Fibroblast of lung (primary cell): ENCODE measurements at regions not wholly inside any gene's neighbourhood (a gene's known extent, or its start where the extent isn't known, plus 50 kb on each side); places are given as distances from the start of the nearest gene placed in this dataset.

Experiments used
- DNase-seq, 2 donors: peaks; one replicate each; pipeline versions ENCODE4 v3.0.0 to v3.0.0-alpha.2; 2010; ENCODE audit warnings: low read depth in 2 of 2
- H2AFZ ChIP-seq: 2 replicates; pipeline ENCODE4 v1.5.1; 2012; ENCODE audit warnings: low read length, control low read depth, inconsistent platforms
- H3K27ac ChIP-seq: 2 replicates; pipeline ENCODE4 v1.5.1; 2011; ENCODE audit warnings: low read length, control low read depth; ENCODE audit not compliant: insufficient read depth
- H3K27me3 ChIP-seq: 2 replicates; pipeline ENCODE4 v1.5.1; 2011; ENCODE audit warnings: mild to moderate bottlenecking, low read length; ENCODE audit not compliant: control insufficient read depth, insufficient read depth
- H3K36me3 ChIP-seq: 2 replicates; pipeline ENCODE4 v1.5.1; 2011; ENCODE audit warnings: low read length; ENCODE audit not compliant: control insufficient read depth, insufficient read depth
- H3K4me1 ChIP-seq: 2 replicates; pipeline ENCODE4 v1.5.1; 2011; ENCODE audit warnings: low read length; ENCODE audit not compliant: control insufficient read depth, insufficient read depth; ENCODE audit errors: extremely low read depth
- H3K4me2 ChIP-seq: 2 replicates; pipeline ENCODE4 v1.5.1; 2011; ENCODE audit warnings: low read length, control low read depth; ENCODE audit not compliant: insufficient read depth; ENCODE audit errors: extremely low read depth
- H3K4me3 ChIP-seq, 4 experiments: fragments of 200-600 bp in 1 of 4; sonication (generic) in 1 of 4; replicated peaks in 1 of 4; 2 replicates each; pipeline ENCODE4 v1.5.1; 2011 to 2016; ENCODE audit warnings: low read length in 4 of 4, low read depth in 3 of 4, mild to moderate bottlenecking in 3 of 4, control low read depth in 2 of 4, inconsistent platforms in 1 of 4, mixed read lengths in 1 of 4; ENCODE audit not compliant: insufficient read depth in 1 of 4; ENCODE audit errors: control extremely low read depth in 1 of 4
- H3K79me2 ChIP-seq: 2 replicates; pipeline ENCODE4 v1.5.1; 2012; ENCODE audit warnings: mild to moderate bottlenecking, low read length, inconsistent platforms; ENCODE audit not compliant: control insufficient read depth, insufficient read depth
- H3K9ac ChIP-seq: 2 replicates; pipeline ENCODE4 v1.5.1; 2011; ENCODE audit warnings: mild to moderate bottlenecking, low read length, control low read depth; ENCODE audit not compliant: insufficient read depth
- H3K9me3 ChIP-seq: 2 replicates; pipeline ENCODE4 v1.5.1; 2012; ENCODE audit warnings: low read depth, low read length; ENCODE audit not compliant: control insufficient read depth, insufficient read depth
- H4K20me1 ChIP-seq: 2 replicates; pipeline ENCODE4 v1.5.1; 2011; ENCODE audit warnings: low read length; ENCODE audit not compliant: control insufficient read depth, insufficient read depth; ENCODE audit errors: extremely low read depth
- CTCF ChIP-seq, 2 donors: IDR thresholded peaks in 1 of 2; conservative IDR thresholded peaks in 1 of 2; 1 replicate in 1 of 2; 2 replicates in 1 of 2; pipeline ENCODE4 v1.5.1; 2011 to 2012; ENCODE audit warnings: low read length in 2 of 2, control low read depth in 1 of 2, inconsistent platforms in 1 of 2, low read depth in 1 of 2, mild to moderate bottlenecking in 1 of 2
- EZH2 ChIP-seq: IDR thresholded peaks from 2 replicates; pipeline ENCODE4 v1.5.1; 2012; ENCODE audit warnings: low read length, control low read depth, mild to moderate bottlenecking; ENCODE audit errors: missing control alignments

- no peak overlapping the region for H3K9ac ChIP-seq
- H4K20me1 ChIP-seq = no peaks in the 10 kb centered on the region
- H3K27me3 ChIP-seq = no peaks in the 10 kb centered on the region
- no peaks in the 10 kb centered on the region for H3K36me3 ChIP-seq
- no peak for DNase-seq
- no peak overlapping the region for H2AFZ ChIP-seq
- no peaks in the 10 kb centered on the region for H3K9me3 ChIP-seq
- H3K4me2 ChIP-seq = no peak overlapping the region
- no peak overlapping the region for H3K27ac ChIP-seq
- TF ChIP-seq CTCF (conservative IDR thresholded peaks at IDR 0.05 in 1 of 2, IDR thresholded peaks at IDR 0.05 in 1 of 2; ENCODE audit: low read depth in 1 of 2, low read length in 2 of 2) (no peak), EZH2 (no peak)
- H3K79me2 ChIP-seq = no peaks in the 10 kb centered on the region
- no peak overlapping the region for H3K4me3 ChIP-seq
- no peaks in the 10 kb centered on the region for H3K4me1 ChIP-seq
These were observed 856.8 kb upstream of the CELF2 start for GRCh38 chr10:10160821-10161312.

- Histone ChIP-seq H2AFZ (no peak overlapping the region), H3K4me1 (no peaks in the 10 kb centered on the region), H4K20me1 (no peaks in the 10 kb centered on the region), H3K9ac (no peak overlapping the region), H3K9me3 (no peaks in the 10 kb centered on the region), H3K79me2 (no peaks in the 10 kb centered on the region), H3K27ac (no peak overlapping the region), H3K4me3 (no peak overlapping the region), H3K27me3 (no peaks in the 10 kb centered on the region), H3K36me3 (no peaks in the 10 kb centered on the region), H3K4me2 (no peak overlapping the region)
- no peak for DNase-seq
- TF ChIP-seq EZH2 = no peak
These were observed 852.8 kb upstream of the CELF2 start for GRCh38 chr10:10164848-10165247.

DNA sequence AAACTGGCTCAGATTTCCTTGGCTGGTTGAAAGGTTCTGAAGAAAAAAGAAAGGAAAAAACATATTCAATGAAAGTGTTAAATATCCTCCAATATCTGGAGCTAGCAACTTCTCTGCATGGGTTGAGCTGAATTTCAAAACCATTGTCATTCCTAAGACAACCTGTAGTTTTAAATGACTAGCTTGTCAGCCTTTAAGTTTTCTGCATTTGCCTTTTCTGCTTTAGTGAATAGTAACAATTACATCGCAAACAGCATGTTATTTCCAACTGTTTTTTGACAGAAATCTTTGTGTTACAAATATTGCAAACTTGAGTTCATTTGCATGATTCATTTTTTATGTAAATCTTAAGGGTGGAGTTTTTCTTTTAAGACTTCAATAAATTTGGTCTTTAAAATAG is 852.3 kb upstream of the CELF2 start:
- H3K4me1 ChIP-seq = no peaks in the 10 kb centered on the region
- no peak overlapping the region for H3K4me2 ChIP-seq
- H2AFZ ChIP-seq = no peak overlapping the region
- no peaks in the 10 kb centered on the region for H3K79me2 ChIP-seq
- no peaks in the 10 kb centered on the region for H4K20me1 ChIP-seq
- H3K4me3 ChIP-seq = no peak overlapping the region
- no peak overlapping the region for H3K9ac ChIP-seq
- no peak for TF ChIP-seq EZH2
- H3K27me3 ChIP-seq = no peaks in the 10 kb centered on the region
- DNase-seq = no peak
- H3K27ac ChIP-seq = no peak overlapping the region
- no peaks in the 10 kb centered on the region for H3K9me3 ChIP-seq
- no peaks in the 10 kb centered on the region for H3K36me3 ChIP-seq

DNA sequence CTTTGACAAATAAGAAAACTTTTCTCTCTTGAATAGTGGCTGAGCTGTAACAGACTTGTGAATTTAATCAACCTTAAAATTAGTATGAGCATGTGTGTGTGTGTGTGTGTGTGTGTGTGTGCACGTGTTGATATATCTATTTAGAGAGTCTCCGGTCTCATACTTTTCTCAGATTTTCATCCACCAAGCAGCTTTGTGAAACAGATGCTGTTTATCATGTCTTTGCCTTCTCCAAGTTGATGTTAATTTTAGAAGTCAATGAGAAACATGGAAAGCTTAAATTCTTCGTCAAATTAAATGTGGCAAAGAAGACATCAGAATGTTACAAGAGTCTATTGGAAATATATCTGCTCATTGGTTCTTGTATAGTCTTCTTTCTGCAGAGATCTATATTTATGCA is 839.2 kb upstream of the CELF2 start:
- Histone ChIP-seq H2AFZ (no peak overlapping the region), H3K4me1 (no peaks in the 10 kb centered on the region), H3K36me3 (no peaks in the 10 kb centered on the region), H4K20me1 (no peaks in the 10 kb centered on the region), H3K4me2 (no peak overlapping the region), H3K4me3 (no peak overlapping the region), H3K27ac (no peak overlapping the region), H3K79me2 (no peaks in the 10 kb centered on the region), H3K9me3 (no peaks in the 10 kb centered on the region), H3K9ac (no peak overlapping the region), H3K27me3 (no peaks in the 10 kb centered on the region)
- DNase-seq = no peak
- no peak for TF ChIP-seq CTCF (conservative IDR thresholded peaks at IDR 0.05 in 1 of 2, IDR thresholded peaks at IDR 0.05 in 1 of 2; ENCODE audit: low read depth in 1 of 2, low read length in 2 of 2)
- no peak for TF ChIP-seq EZH2
